ENCODE measurements at regions not wholly inside any gene's neighbourhood (a gene's known extent, or its start where the extent isn't known, plus 50 kb on each side); places are given as distances from the start of the nearest gene placed in this dataset.

- intact Hi-C loops (cut with DNase I) = no loop called here
- ATAC-seq (no peak), DNase-seq (no peak)
- H3K36me3 ChIP-seq = no peaks in the 10 kb centered on the region
- no peaks in the 10 kb centered on the region for H3K9me3 ChIP-seq
- H3K27ac ChIP-seq = no peak overlapping the region
- TF ChIP-seq, protein P1, sequence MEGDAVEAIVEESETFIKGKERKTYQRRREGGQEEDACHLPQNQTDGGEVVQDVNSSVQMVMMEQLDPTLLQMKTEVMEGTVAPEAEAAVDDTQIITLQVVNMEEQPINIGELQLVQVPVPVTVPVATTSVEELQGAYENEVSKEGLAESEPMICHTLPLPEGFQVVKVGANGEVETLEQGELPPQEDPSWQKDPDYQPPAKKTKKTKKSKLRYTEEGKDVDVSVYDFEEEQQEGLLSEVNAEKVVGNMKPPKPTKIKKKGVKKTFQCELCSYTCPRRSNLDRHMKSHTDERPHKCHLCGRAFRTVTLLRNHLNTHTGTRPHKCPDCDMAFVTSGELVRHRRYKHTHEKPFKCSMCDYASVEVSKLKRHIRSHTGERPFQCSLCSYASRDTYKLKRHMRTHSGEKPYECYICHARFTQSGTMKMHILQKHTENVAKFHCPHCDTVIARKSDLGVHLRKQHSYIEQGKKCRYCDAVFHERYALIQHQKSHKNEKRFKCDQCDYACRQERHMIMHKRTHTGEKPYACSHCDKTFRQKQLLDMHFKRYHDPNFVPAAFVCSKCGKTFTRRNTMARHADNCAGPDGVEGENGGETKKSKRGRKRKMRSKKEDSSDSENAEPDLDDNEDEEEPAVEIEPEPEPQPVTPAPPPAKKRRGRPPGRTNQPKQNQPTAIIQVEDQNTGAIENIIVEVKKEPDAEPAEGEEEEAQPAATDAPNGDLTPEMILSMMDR (IDR thresholded peaks at IDR 0.05) = no peak
- H3K4me1 ChIP-seq = no peaks in the 10 kb centered on the region
- H3K27me3 ChIP-seq (ENCODE audit: low read depth) = no peaks in the 10 kb centered on the region
- H3K4me3 ChIP-seq = no peak overlapping the region
Observed at GRCh38 chr3:76432396-76432795, 607.5 kb upstream of the ROBO2 start.

- intact Hi-C loops (cut with DNase I) = no loop called here
- Histone ChIP-seq H3K9me3 (no peaks in the 10 kb centered on the region), H3K4me1 (no peaks in the 10 kb centered on the region), H3K36me3 (no peaks in the 10 kb centered on the region), H3K4me3 (no peak overlapping the region), H3K27ac (no peak overlapping the region), H3K27me3 (ENCODE audit: low read depth) (no peaks in the 10 kb centered on the region)
- TF ChIP-seq, protein P1 (IDR thresholded peaks at IDR 0.05) = no peak
- no peak for DNase-seq
- no peak for ATAC-seq
Observed at GRCh38 chr3:76436894-76437293, 603.0 kb upstream of the ROBO2 start.

DNA sequence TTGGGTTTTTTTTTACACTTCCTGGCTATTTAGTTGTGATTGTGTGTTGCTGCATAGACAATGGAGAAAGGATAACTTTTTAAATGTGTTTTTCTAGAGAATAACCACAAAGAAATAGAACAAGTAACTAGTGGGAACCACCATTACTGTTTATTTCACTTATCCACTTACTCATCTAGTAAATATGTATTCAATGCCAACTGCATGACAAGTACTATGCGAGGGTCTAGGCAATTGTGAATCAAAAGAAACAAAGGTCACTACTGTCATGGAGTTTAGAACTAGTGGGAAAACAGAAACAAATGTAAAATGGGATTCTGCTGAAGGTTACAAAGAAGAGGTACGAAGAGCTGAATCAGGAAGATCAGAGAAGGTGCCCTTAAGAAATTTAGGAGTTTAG, 600.9 kb upstream of the ROBO2 start:
- no peaks in the 10 kb centered on the region for H3K4me1 ChIP-seq
- TF ChIP-seq, protein P1 (IDR thresholded peaks at IDR 0.05) = no peak
- intact Hi-C loops (cut with DNase I) = no loop called here
- no peak overlapping the region for H3K27ac ChIP-seq
- no peak overlapping the region for H3K4me3 ChIP-seq
- ATAC-seq = no peak
- DNase-seq = no peak
- no peaks in the 10 kb centered on the region for H3K9me3 ChIP-seq
- H3K36me3 ChIP-seq = no peaks in the 10 kb centered on the region
- no peaks in the 10 kb centered on the region for H3K27me3 ChIP-seq (ENCODE audit: low read depth)

DNA sequence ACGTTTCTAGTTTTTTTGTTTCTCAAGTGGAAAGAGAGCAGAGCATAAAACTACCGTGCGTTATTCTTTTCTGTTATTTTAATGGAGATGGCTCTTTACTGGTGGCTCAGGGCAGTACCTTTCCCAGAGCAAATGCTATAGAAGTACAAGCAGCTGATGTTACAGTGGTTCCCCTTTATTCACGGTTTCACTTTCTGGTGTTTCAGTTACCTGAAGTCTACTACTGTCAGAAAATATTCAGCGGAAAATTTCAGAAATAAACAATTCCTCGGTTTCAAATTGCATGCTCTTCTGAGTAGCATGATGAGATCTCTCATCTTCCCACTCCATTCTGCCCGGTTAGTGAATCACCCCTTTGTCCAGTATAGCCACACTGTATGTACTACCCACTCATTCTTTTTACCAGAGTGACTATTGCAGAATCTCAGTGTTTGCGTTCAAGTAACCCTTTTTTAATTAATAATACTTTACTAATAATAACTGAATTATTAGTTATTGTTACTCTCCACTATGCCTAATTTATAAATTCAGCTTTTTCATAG, 597.5 kb upstream of the ROBO2 start:
- TF ChIP-seq, protein P1 (IDR thresholded peaks at IDR 0.05) = no peak
- H3K4me3 ChIP-seq = no peak overlapping the region
- H3K36me3 ChIP-seq = no peaks in the 10 kb centered on the region
- no peaks in the 10 kb centered on the region for H3K4me1 ChIP-seq
- no peak for DNase-seq
- H3K27me3 ChIP-seq (ENCODE audit: low read depth) = no peaks in the 10 kb centered on the region
- no peaks in the 10 kb centered on the region for H3K9me3 ChIP-seq
- intact Hi-C loops (cut with DNase I) = no loop called here
- no peak for ATAC-seq
- no peak overlapping the region for H3K27ac ChIP-seq

- Histone ChIP-seq H3K27ac (no peak overlapping the region), H3K9me3 (no peaks in the 10 kb centered on the region), H3K36me3 (no peaks in the 10 kb centered on the region), H3K4me3 (no peak overlapping the region), H3K4me1 (no peaks in the 10 kb centered on the region), H3K27me3 (ENCODE audit: low read depth) (no peaks in the 10 kb centered on the region)
- DNase-seq (no peak), ATAC-seq (no peak)
- intact Hi-C loops (cut with DNase I) = no loop called here
- TF ChIP-seq, protein P1 (IDR thresholded peaks at IDR 0.05) = no peak
Observed at GRCh38 chr3:76456322-76456721, 583.6 kb upstream of the ROBO2 start.

- Histone ChIP-seq H3K27me3 (ENCODE audit: low read depth) (no peaks in the 10 kb centered on the region), H3K9me3 (no peaks in the 10 kb centered on the region), H3K4me3 (no peak overlapping the region), H3K27ac (no peak overlapping the region), H3K36me3 (no peaks in the 10 kb centered on the region), H3K4me1 (no peaks in the 10 kb centered on the region)
- no peak for ATAC-seq
- intact Hi-C loops (cut with DNase I) = no loop called here
- no peak for DNase-seq
- TF ChIP-seq, protein P1 (IDR thresholded peaks at IDR 0.05) = no peak
Observed at GRCh38 chr3:76463501-76463900, 576.4 kb upstream of the ROBO2 start.

All from lower lobe of right lung (tissue), 2 donors.